ENCODE measurements at regions not wholly inside any gene's neighbourhood (a gene's known extent, or its start where the extent isn't known, plus 50 kb on each side); places are given as distances from the start of the nearest gene placed in this dataset.

GRCh38 chr15:46753946-46754345 is 963.4 kb upstream of the SEMA6D start:
- Histone ChIP-seq H3K23ac (ENCODE audit: insufficient read length) (no peak overlapping the region), H4K8ac (ENCODE audit: extremely low read depth, insufficient read depth, low read length) (no peak overlapping the region), H3K56ac (replicated peaks; ENCODE audit: insufficient read length, low read depth, low read length) (no peak overlapping the region), H3K23me2 (ENCODE audit: low read depth, low read length) (no peaks in the 10 kb centered on the region), H3K27ac (ENCODE audit: low read depth, low read length) (no peak overlapping the region), H4K20me1 (replicated peaks in 1 of 2; ENCODE audit: control insufficient read depth in 1 of 2, insufficient read depth in 2 of 2, low read length in 2 of 2) (no peaks in the 10 kb centered on the region), H2BK120ac (replicated peaks; ENCODE audit: low read depth, low read length) (no peak overlapping the region), H3K36me3 (ENCODE audit: control insufficient read depth in 2 of 4, insufficient read depth in 4 of 4, low read length in 3 of 4) (no peaks in the 10 kb centered on the region; a peak in 1 of 8 replicates), H4K91ac (replicated peaks; ENCODE audit: insufficient read length, low read length) (no peak overlapping the region), H2BK5ac (ENCODE audit: low read depth, low read length) (no peak overlapping the region), H3K14ac (ENCODE audit: insufficient read length) (no peak overlapping the region), H2BK15ac (ENCODE audit: low read length) (no peak overlapping the region), H3K9ac (replicated peaks in 1 of 4; ENCODE audit: extremely low read depth in 1 of 4, low read depth in 3 of 4, low read length in 3 of 4) (no peak overlapping the region), H3K4me3 (ENCODE audit: extremely low read depth in 1 of 4, insufficient read depth in 2 of 4, low read depth in 3 of 4, low read length in 4 of 4) (no peak overlapping the region), H2BK12ac (ENCODE audit: low read depth, low read length) (no peak overlapping the region), H3K79me2 (ENCODE audit: control insufficient read depth in 1 of 2, insufficient read depth in 2 of 2, low read length in 2 of 2) (no peaks in the 10 kb centered on the region), H3K4ac (replicated peaks; ENCODE audit: insufficient read length, low read depth, low read length) (no peak overlapping the region), H3K27me3 (replicated peaks in 1 of 4; ENCODE audit: control insufficient read depth in 3 of 4, extremely low read depth in 1 of 4, insufficient read depth in 3 of 4, low read length in 3 of 4) (no peaks in the 10 kb centered on the region), H3K9me3 (ENCODE audit: insufficient read depth in 2 of 2, low read depth in 1 of 2, low read length in 1 of 2) (peaks cover 10 to 13% of the 10 kb centered on the region in 2 experiments; a peak in 3 of 4 replicates), H2AFZ (ENCODE audit: low read length) (0 out of 2 replicates have a peak overlapping the region, but pooled peaks have one; percentile 12), H3K18ac (ENCODE audit: extremely low read depth, low read length) (no peak overlapping the region), H2BK20ac (ENCODE audit: low read length) (no peak overlapping the region), H3K4me2 (ENCODE audit: insufficient read depth in 1 of 2, low read depth in 2 of 2, low read length in 2 of 2) (no peak overlapping the region), H3K79me1 (ENCODE audit: low read depth, low read length) (no peaks in the 10 kb centered on the region), H4K5ac (ENCODE audit: insufficient read length, low read depth, low read length) (no peak overlapping the region), H2AK5ac (ENCODE audit: low read depth, low read length) (no peak overlapping the region), H3K4me1 (replicated peaks in 1 of 4; ENCODE audit: control insufficient read depth in 3 of 4, insufficient read depth in 4 of 4, low read length in 3 of 4) (no peaks in the 10 kb centered on the region)
- POLR2A ChIA-PET (ENCODE audit: partially characterized antibody), result no interaction called here
- FAIRE-seq (no peak), DNase-seq (ENCODE audit: low read depth in 1 of 2, low spot score in 2 of 2) (no peak)
- WGBS, 2 experiments (ENCODE audit: extremely low coverage in 1 of 2, insufficient coverage in 1 of 2, insufficient read length in 1 of 2, insufficient replicate concordance in 2 of 2, low coverage in 1 of 2, low lambda C conversion rate in 2 of 2, missing lambda C conversion rate in 1 of 2), result 90% methylated on average over 4 of the region's 4 CpGs; no CpG with 5 or more reads in 1 of the 2 experiments
- CTCF ChIA-PET (ENCODE audit: partially characterized antibody), result no interaction called here
- no peak for TF ChIP-seq EZH2 (IDR thresholded peaks at IDR 0.05; ENCODE audit: low read depth, low read length, severe bottlenecking)
- TF ChIP-seq SP1 (IDR thresholded peaks at IDR 0.05; ENCODE audit: low read depth, low read length), result no peak
- no peak for TF ChIP-seq TCF12 (IDR thresholded peaks at IDR 0.05; ENCODE audit: low read depth, low read length)
- no peak for TF ChIP-seq JUND (IDR thresholded peaks at IDR 0.05; ENCODE audit: low read length)
- no peak for TF ChIP-seq EP300 (IDR thresholded peaks at IDR 0.05; ENCODE audit: borderline replicate concordance in 1 of 2, low read depth in 2 of 2, low read length in 2 of 2)
- no peak for TF ChIP-seq MAFK (IDR thresholded peaks at IDR 0.05; ENCODE audit: low read depth, low read length)
- TF ChIP-seq RAD21 (IDR thresholded peaks at IDR 0.05 in 1 of 2, conservative IDR thresholded peaks at IDR 0.05 in 1 of 2; ENCODE audit: low read depth in 2 of 2, low read length in 2 of 2), result no peak
- TF ChIP-seq POLR2AphosphoS5 (IDR thresholded peaks at IDR 0.05; ENCODE audit: low read depth, low read length), result no peak
- no peak for TF ChIP-seq EGR1 (IDR thresholded peaks at IDR 0.05; ENCODE audit: borderline replicate concordance, low read depth, low read length)
- no peak for TF ChIP-seq HDAC2 (IDR thresholded peaks at IDR 0.05; ENCODE audit: borderline replicate concordance in 1 of 2, low read depth in 2 of 2, low read length in 2 of 2)
- TF ChIP-seq, protein P1, sequence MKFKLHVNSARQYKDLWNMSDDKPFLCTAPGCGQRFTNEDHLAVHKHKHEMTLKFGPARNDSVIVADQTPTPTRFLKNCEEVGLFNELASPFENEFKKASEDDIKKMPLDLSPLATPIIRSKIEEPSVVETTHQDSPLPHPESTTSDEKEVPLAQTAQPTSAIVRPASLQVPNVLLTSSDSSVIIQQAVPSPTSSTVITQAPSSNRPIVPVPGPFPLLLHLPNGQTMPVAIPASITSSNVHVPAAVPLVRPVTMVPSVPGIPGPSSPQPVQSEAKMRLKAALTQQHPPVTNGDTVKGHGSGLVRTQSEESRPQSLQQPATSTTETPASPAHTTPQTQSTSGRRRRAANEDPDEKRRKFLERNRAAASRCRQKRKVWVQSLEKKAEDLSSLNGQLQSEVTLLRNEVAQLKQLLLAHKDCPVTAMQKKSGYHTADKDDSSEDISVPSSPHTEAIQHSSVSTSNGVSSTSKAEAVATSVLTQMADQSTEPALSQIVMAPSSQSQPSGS (IDR thresholded peaks at IDR 0.05; ENCODE audit: low read length), result no peak
- TF ChIP-seq TAF7 (optimal IDR thresholded peaks at IDR 0.05; ENCODE audit: borderline replicate concordance, low read depth, low read length), result no peak
- TF ChIP-seq ASH2L (IDR thresholded peaks at IDR 0.05; ENCODE audit: low read length), result no peak

All from H1 (cell line).